ENCODE measurements at regions not wholly inside any gene's neighbourhood (a gene's known extent, or its start where the extent isn't known, plus 50 kb on each side); places are given as distances from the start of the nearest gene placed in this dataset.

DNA sequence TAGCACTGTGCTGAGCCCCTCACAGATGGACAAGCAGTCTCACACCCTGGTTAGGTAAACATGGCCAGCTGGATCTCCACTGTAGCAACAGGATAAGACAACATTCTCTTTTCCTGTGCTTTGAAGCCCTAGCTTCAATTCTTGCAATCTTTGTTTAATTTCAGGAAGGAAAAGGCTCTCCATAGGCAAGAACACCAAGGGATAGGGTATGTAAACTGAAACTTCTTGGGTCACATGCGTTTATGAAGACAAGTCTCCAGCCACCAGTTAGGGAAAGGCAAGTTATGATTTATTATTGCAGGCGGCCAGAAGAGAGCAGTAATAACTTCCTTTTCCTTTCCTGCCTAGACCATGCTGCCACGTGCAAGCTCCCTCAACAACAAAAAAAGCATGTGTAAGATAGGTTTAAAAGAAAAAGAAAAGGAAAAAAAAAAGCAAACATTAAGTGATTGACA, 50.1 kb upstream of the POU5F2 start:
- DNase-seq (ENCODE audit: low spot score), result no peak
